NCI-H1417 treated with DMSO at 0.1 percent for 48 hours (cell line): ENCODE measurements at regions not wholly inside any gene's neighbourhood (a gene's known extent, or its start where the extent isn't known, plus 50 kb on each side); places are given as distances from the start of the nearest gene placed in this dataset.

Source experiments
- DNase-seq: peaks from one replicate; lab custom pipeline; 2025; lab: John Stamatoyannopoulos, UW

GRCh38 chr11:127412722-127413380 is 412.3 kb upstream of the KIRREL3 start:
- DNase-seq = no peak

- DNase-seq = no peak
Observed at GRCh38 chr11:127412234-127412633, 411.7 kb upstream of the KIRREL3 start.

- no peak for DNase-seq
Observed at GRCh38 chr11:127411283-127411682, 410.7 kb upstream of the KIRREL3 start.

GRCh38 chr11:127395034-127395433 is 394.5 kb upstream of the KIRREL3 start:
- DNase-seq = no peak

GRCh38 chr11:127393460-127393997 is 393.0 kb upstream of the KIRREL3 start:
- no peak for DNase-seq

- DNase-seq = no peak
Observed at GRCh38 chr11:127392575-127392974, 392.0 kb upstream of the KIRREL3 start.

- no peak for DNase-seq
Observed at GRCh38 chr11:127390465-127390864, 389.9 kb upstream of the KIRREL3 start.

GRCh38 chr11:127385071-127385470 is 384.5 kb upstream of the KIRREL3 start:
- DNase-seq = no peak

GRCh38 chr11:127383026-127383425 is 382.5 kb upstream of the KIRREL3 start:
- DNase-seq = no peak

- DNase-seq = no peak
Observed at GRCh38 chr11:127381247-127381646, 380.7 kb upstream of the KIRREL3 start.

GRCh38 chr11:127379686-127380085 is 379.1 kb upstream of the KIRREL3 start:
- DNase-seq = no peak

GRCh38 chr11:127376301-127376700 is 375.7 kb upstream of the KIRREL3 start:
- DNase-seq = no peak

GRCh38 chr11:127369356-127369755 is 368.8 kb upstream of the KIRREL3 start:
- DNase-seq = no peak

GRCh38 chr11:127362754-127363308 is 362.3 kb upstream of the KIRREL3 start:
- no peak for DNase-seq

- no peak for DNase-seq
Observed at GRCh38 chr11:127358160-127358559, 357.6 kb upstream of the KIRREL3 start.

GRCh38 chr11:127350476-127350875 is 349.9 kb upstream of the KIRREL3 start:
- DNase-seq = no peak

GRCh38 chr11:127345819-127346459 is 345.4 kb upstream of the KIRREL3 start:
- no peak for DNase-seq

GRCh38 chr11:127340438-127340837 is 339.9 kb upstream of the KIRREL3 start:
- no peak for DNase-seq

- no peak for DNase-seq
Observed at GRCh38 chr11:127339376-127339775, 338.8 kb upstream of the KIRREL3 start.

GRCh38 chr11:127338380-127339259 is 338.1 kb upstream of the KIRREL3 start:
- DNase-seq = no peak

- no peak for DNase-seq
Observed at GRCh38 chr11:127334466-127334865, 333.9 kb upstream of the KIRREL3 start.

GRCh38 chr11:127332896-127333295 is 332.3 kb upstream of the KIRREL3 start:
- DNase-seq = no peak
